DMS114 treated with DMSO at 0.1 percent for 48 hours (cell line): ENCODE measurements at regions not wholly inside any gene's neighbourhood (a gene's known extent, or its start where the extent isn't known, plus 50 kb on each side); places are given as distances from the start of the nearest gene placed in this dataset.

ENCODE experiments used
- DNase-seq: peaks from one replicate; lab custom pipeline; 2025; ENCODE audit not compliant: unreplicated experiment; lab: John Stamatoyannopoulos, UW

GRCh38 chr4:102439812-102440211 is 61.3 kb upstream of the NFKB1 start:
- no peak for DNase-seq

- no peak for DNase-seq
Observed at GRCh38 chr4:102440498-102440897, 60.7 kb upstream of the NFKB1 start.

GRCh38 chr4:102441978-102442911 is 58.9 kb upstream of the NFKB1 start:
- no peak for DNase-seq

- DNase-seq: no peak
Observed at GRCh38 chr4:102444752-102445151, 56.4 kb upstream of the NFKB1 start.

- no peak for DNase-seq
Observed at GRCh38 chr4:102445213-102445612, 55.9 kb upstream of the NFKB1 start.

- no peak for DNase-seq
Observed at GRCh38 chr4:102447413-102447812, 53.7 kb upstream of the NFKB1 start.

GRCh38 chr4:102449751-102450352 is 51.3 kb upstream of the NFKB1 start:
- DNase-seq: peak; percentile 53

- no peak for DNase-seq
Observed at GRCh38 chr4:102451266-102451665, 49.9 kb upstream of the NFKB1 start.
